SK-N-MC (cell line): ENCODE measurements at regions not wholly inside any gene's neighbourhood (a gene's known extent, or its start where the extent isn't known, plus 50 kb on each side); places are given as distances from the start of the nearest gene placed in this dataset.

Experiments
- EZH2 ChIP-seq: fragments of 200-600 bp; sonication (generic); IDR thresholded peaks from one replicate; pipeline ENCODE4 v1.6.1; 2017; ENCODE audit warnings: antibody characterized with exemption
- POLR2AphosphoS5 ChIP-seq: IDR thresholded peaks from 2 replicates; pipeline ENCODE4 v1.6.1; 2012; ENCODE audit warnings: mild to moderate bottlenecking, low read depth, low read length, borderline replicate concordance

GRCh38 chr11:112748713-112749543 lies 212.3 kb upstream of the NCAM1 start:
- TF ChIP-seq POLR2AphosphoS5: no peak
- TF ChIP-seq EZH2: no peak
